Erythroblast (primary cell): ENCODE measurements at regions not wholly inside any gene's neighbourhood (a gene's known extent, or its start where the extent isn't known, plus 50 kb on each side); places are given as distances from the start of the nearest gene placed in this dataset.

Experiments used
- GATA1 ChIP-seq: IDR thresholded peaks from 2 replicates; pipeline ENCODE4 v1.6.1; 2011; ENCODE audit warnings: low read depth, mild to moderate bottlenecking, control low read depth, low read length, moderate library complexity
- POLR2A ChIP-seq: IDR thresholded peaks from 2 replicates; pipeline ENCODE4 v1.6.1; 2011; ENCODE audit warnings: mild to moderate bottlenecking, low read length

DNA sequence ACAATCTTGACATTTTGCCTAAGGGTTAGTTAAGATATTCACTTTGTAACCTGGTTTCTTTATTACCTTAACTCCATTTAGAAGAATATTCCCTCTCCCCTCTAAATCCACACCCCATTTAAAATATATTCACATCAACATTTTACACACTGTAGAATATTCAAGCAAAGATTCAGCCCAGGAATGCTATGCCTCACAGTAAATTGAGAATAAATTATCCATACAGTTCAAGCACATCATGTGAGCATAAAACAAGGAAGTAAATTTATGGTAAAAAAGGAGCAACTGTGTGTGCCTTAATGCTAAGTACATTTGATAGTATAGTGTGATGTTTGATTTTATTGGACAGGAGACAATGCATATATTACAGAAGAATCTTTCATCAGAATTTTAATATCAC, 806.6 kb upstream of the KIF2B start:
- TF ChIP-seq POLR2A (no peak), GATA1 (no peak)
